ENCODE measurements at regions not wholly inside any gene's neighbourhood (a gene's known extent, or its start where the extent isn't known, plus 50 kb on each side); places are given as distances from the start of the nearest gene placed in this dataset.

DNA sequence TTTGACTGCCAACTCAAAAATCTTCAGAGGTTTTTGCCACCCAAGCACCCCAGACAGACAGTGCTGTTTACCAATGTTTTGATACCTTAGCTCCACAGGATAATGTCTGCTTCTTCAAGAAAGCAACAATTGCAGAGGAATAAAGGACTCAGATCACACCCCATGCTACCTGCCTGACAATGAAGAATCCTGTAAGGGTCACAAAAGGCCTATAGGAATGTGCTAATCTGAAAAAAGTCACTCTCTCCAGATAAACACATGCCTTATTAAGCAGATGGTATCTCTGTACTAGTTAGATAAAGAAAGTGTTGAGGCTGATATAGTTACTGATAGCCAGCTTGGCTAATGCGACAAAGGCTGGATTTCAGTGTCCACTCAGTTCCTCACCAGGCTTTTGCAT, 1076.7 kb upstream of the SORCS1 start:
- no peak for DNase-seq (ENCODE audit: low spot score)

DNA sequence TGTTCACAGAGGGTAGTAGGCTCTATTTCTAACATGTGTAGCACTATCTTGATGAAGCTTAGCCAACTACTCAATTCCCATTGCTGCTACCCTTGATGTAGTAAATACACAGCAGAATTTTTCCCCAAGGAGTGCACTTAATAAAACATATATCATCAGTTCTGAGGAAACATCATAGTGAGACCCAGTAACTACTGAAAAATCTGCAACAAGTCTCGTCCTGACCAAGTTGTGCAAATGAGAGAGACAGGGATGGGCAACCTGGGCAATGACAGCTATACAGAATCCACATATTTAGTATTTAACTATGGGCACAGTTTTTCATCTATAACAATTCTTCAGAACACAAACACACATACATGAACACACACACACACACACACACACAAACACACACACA, 1073.8 kb upstream of the SORCS1 start:
- no peak for DNase-seq (ENCODE audit: low spot score)

DNA sequence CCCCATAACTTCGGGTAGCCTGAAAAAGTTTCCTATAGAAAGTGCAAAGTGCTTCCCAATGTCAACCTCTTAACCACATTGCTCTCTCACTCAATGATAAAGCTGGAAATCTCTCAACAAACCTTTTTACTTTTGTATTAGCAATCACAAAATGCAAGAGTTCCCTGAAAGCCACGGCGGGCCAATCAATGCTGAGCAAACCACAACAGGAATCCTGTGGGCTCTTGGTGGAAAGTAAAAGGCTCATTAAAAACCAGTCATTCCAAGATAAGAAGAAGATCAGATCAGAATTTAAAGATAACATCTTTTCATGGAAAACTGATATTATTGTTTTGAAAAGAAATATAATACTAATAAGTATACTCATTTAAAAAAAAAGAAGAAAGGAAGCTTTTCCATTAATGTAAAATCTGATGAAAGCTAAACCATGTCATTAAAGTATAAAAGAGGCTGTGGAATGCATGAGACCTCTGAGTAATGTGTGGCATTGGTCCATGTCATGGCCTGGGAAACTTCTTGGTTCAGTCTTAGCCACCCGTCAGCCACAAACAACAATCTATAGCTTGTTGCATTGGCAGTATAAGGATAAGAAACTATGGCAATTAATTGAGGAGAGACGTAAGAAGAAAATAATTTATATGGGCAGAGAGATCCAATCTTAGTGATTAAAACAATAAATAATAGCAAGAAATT, 1066.1 kb upstream of the SORCS1 start:
- no peak for DNase-seq (ENCODE audit: low spot score)

- DNase-seq (ENCODE audit: low spot score), result no peak
Observed at GRCh38 chr10:108208732-108209131, 1044.2 kb upstream of the SORCS1 start.

DNA sequence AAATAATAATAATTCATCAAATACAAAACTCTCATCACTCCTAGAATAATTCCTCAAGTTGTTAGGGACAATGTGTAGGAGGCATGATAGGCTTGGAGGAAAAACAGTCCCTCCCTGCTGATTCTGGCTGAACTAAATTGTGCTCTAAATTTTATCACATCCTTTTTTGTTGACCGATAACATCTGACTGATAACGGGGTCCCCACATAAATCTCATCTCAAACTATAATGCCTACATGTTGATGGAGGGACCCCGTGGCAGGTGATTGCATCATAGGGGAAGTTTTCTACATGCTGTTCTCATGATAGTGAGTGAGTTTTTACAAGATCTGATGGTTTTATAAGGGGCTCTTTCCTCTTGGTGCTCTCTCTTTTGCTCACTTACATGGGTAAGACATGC, 1043.5 kb upstream of the SORCS1 start:
- no peak for DNase-seq (ENCODE audit: low spot score)

- peak; percentile 2 for DNase-seq (ENCODE audit: low spot score)
Observed at GRCh38 chr10:108204528-108205305, 1040.2 kb upstream of the SORCS1 start.

GRCh38 chr10:108203905-108204527, 1039.5 kb upstream of the SORCS1 start:
- DNase-seq (ENCODE audit: low spot score), result no peak

DNA sequence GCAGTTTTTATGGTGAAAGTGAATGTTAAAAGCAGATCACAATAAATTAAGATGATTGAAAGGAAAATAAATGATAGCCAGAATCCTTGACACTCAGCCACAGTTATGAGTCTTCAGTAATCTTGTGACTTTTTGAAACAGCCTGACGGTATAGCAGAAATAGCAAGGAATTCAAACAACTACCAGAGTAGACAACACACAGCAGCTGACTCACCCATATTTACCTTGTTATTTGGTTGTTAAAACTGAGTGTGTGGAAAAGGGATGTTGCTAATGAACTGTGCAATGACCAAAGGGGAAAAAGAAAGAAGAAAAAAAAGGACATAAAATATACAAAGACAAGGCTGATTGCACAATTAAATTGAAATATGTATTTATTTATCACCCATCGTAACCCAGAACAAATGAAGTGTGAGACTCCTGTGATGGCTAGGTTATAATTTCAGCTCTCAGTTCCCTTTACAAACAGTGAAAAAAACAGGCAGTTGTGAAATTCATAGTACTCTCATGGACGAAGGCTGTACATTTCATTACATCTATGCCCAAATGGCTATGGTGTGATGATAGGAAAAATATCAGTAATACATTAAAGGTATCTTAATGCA, 1023.0 kb upstream of the SORCS1 start:
- no peak for DNase-seq (ENCODE audit: low spot score)

DNA sequence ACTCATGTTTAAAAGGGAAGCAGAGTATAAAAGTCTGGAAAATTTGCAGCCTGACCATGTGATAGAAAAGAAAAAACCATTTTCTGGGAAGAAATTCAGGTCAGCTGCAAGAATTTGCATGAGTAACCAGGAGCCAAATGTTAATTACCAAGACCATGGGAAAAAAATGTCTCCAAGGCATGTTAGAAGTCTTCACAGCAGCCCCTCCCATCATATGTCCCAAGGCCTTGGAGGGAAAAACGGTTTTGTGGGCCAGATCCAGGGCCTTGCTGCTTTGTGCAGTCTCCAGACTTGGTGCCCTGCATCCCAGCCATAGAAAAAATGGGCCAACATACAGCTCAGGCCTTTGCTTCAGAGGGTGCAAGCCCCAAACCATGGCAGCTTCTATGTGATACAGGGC, 1019.6 kb upstream of the SORCS1 start:
- DNase-seq (ENCODE audit: low spot score), result no peak

- no peak for DNase-seq (ENCODE audit: low spot score)
Observed at GRCh38 chr10:108180878-108181277, 1016.4 kb upstream of the SORCS1 start.

- no peak for DNase-seq (ENCODE audit: low spot score)
Observed at GRCh38 chr10:108169846-108170245, 1005.3 kb upstream of the SORCS1 start.

- no peak for DNase-seq (ENCODE audit: low spot score)
Observed at GRCh38 chr10:108167766-108168165, 1003.3 kb upstream of the SORCS1 start.

DNA sequence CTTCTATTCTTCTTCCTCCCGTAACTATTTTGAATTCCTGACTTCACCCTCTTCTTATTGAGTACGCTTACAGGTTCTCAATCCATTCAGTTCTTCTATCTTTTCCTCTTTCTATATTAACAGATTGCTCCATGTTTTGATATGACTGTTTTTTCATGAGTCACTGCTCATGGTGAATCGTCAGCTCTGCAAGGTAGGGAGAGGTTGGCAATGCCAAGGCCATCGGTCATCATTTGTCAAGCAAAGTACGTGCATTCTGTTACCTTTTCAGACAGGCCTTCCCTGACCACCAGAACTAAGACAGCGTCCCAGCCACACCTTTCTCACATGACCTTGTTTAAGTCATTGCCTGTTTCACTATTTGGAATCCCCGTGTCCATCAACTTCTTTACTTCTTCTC, 1001.9 kb upstream of the SORCS1 start:
- no peak for DNase-seq (ENCODE audit: low spot score)

DNA sequence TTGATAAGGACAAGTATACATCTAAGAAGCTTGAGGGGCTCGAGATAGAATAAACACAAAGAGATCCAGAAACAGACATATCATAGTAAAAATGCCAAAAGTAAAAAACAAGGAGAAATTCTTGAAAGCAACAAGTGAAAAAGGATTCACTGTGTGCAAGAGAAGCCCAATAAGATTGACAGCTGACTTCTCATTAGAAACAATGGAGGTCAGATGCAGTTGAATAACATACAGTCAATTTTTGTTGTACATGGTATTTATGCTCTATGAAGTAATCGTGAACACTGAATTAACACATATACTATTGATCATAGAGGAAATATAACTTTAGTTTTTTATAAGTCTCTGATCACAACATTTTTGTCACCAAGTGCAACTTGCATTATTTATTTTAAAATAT, 982.8 kb upstream of the SORCS1 start:
- no peak for DNase-seq (ENCODE audit: low spot score)

DNA sequence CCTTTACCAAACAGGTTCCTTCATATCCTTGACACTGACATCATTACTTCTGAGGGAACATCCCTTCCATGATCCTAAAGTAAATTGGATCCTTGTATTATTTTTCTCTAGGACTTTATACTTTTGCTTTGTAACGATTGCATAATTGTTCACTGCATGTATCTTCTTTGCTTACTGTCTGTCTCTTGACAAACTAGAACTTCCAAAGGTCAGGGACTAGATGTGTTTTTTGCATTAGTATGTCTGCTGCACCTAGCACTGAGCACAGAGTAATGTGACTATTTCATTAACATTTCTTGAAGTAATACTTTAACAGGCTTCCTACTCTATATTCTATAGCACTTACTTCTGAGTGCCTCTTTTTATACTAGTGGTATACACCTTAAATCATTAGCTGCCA, 976.6 kb upstream of the SORCS1 start:
- no peak for DNase-seq (ENCODE audit: low spot score)

- DNase-seq (ENCODE audit: low spot score), result no peak
Observed at GRCh38 chr10:108132303-108132702, 967.8 kb upstream of the SORCS1 start.

DNA sequence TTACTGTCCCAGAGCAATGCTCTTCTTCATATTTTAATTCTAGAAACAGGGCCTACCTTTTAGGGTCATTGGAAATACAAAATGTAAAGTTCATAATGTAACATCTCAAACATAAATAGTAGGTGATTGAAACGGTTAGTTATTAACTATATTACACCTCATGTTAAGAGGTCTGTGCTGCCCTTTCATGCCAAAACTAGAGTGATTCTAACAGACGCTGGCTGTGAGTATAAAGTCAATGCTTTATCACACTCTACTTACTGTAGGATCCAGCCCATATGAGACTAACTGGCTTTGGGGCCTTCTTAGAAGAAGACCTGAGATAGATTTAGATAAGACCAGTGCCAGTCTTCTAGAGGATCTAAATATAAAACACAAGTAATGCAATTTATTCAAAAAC, 966.1 kb upstream of the SORCS1 start:
- DNase-seq (ENCODE audit: low spot score), result no peak

DNA sequence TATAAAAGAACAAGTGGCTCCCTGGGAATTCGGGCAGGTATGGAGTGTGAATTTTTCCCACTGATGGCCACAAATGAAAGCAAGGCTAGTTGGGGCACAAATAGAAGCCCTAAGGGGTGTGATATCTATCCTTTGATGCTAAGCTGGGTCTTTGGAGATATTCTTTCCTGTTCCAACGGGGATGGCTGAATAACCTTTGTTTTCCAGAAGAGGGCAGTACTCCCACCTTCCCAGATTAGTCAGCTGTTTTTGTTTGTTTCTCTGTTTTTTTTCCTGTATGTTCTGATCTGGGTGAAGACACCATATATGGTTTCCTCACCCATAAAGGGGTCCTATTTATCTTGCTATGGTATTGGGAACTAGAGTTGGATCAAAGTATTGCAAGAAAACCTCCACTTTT, 947.7 kb upstream of the SORCS1 start:
- no peak for DNase-seq (ENCODE audit: low spot score)

GRCh38 chr10:108104551-108105156, 940.1 kb upstream of the SORCS1 start:
- DNase-seq (ENCODE audit: low spot score), result no peak

DNA sequence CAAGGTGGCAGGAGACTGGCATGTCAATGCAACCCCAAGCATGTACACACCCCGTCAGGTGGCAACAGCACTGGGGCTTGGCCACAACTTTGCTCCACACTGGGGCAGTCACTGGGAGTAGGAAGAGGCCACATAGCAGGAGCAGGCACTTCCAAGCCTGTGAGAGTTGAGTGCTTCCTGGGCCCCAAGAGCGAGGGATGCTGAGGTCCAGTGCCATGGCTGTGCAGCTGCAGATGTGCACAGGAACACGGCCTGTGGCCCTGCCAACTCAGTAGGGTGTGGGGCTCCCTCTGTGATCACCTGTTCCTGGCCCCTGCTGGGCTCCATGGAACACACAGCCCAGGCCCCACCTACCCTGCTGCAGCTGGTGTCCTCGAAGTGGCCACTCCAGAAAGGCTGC, 932.8 kb upstream of the SORCS1 start:
- no peak for DNase-seq (ENCODE audit: low spot score)

DNA sequence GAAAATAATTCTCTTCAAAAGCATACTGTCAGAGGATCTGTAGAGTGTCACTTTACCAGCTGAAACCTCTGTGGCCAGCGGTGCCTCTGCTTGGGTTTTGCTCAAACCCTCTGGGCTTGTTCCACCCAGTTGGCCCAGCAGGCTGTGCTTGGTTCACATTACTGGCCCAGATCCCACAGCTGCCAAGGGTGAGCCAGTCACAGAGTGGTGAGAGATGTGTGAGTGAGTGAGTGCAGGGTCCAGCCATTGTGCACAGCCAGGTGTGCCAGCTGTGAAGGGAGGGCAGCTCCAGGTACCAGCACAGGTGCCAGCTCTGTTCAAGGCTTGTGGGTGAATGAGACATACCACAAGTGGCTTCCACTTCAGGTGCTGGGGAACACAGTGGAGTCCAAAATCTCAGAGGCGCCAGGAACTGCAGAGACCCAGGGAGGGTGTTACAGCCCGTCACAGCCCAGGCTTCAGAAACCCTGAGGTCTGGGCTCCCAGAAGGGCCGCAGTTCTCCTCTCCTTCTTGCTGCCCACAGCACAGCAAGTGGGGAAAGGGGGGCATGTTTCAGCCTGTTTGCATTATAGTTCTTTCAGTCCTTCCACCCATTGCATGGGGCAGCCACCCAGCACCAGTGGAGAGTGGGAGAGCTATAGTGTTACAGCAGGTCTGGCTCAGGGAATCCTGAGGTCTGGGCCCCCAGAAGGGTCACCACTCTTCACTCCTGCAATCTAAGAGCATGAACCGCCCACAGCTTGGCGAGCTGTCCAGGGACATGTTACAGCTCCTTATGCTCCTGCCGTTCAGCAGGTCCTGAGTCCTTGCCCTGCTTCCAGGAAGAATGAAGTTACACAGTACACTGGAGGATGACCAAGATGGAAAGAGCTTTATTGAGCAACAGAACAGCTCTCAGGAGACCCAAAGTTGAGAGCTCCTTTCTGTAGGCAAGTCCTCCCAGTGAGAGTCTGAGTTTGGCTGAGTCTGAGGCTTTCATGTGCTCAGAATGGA, 931.7 kb upstream of the SORCS1 start:
- no peak for DNase-seq (ENCODE audit: low spot score)
